GM12878 (cell line): ENCODE measurements at regions not wholly inside any gene's neighbourhood (a gene's known extent, or its start where the extent isn't known, plus 50 kb on each side); places are given as distances from the start of the nearest gene placed in this dataset.

ENCODE experiments used
- BRCA1 ChIP-seq: IDR thresholded peaks from 2 replicates; pipeline ENCODE4 v1.6.1; 2011; ENCODE audit warnings: low read depth, low read length, improper control_type of control experiment
- CTCF ChIP-seq, 3 experiments: IDR thresholded peaks in 2 of 3; conservative IDR thresholded peaks in 1 of 3; 2 replicates each; pipeline ENCODE4 v1.5.1; 2011; ENCODE audit warnings: low read depth in 3 of 3, low read length in 3 of 3, mild to moderate bottlenecking in 3 of 3, control low read depth in 2 of 3, moderate library complexity in 2 of 3, inconsistent platforms in 1 of 3, mixed read lengths in 1 of 3; ENCODE audit not compliant: control insufficient read depth in 2 of 3, insufficient read depth in 1 of 3; ENCODE audit errors: extremely low read depth in 1 of 3
- EZH2 ChIP-seq: IDR thresholded peaks from 2 replicates; pipeline ENCODE4 v1.6.1; 2012; ENCODE audit warnings: low read depth, mild to moderate bottlenecking, control low read depth, inconsistent platforms, low read length, borderline replicate concordance; ENCODE audit not compliant: control insufficient read depth
- IRF4 ChIP-seq: IDR thresholded peaks from 2 replicates; pipeline ENCODE4 v1.6.1; 2011; ENCODE audit warnings: low read depth, low read length
- POLR2A ChIP-seq: IDR thresholded peaks from 2 replicates; pipeline ENCODE4 v1.6.1; 2011; ENCODE audit warnings: low read depth, mild to moderate bottlenecking, low read length
- POLR2AphosphoS2 ChIP-seq: IDR thresholded peaks from 2 replicates; pipeline ENCODE4 v1.6.1; 2011; ENCODE audit warnings: low read depth, mild to moderate bottlenecking, low read length, improper control_type of control experiment, moderate library complexity
- POLR2AphosphoS5 ChIP-seq: IDR thresholded peaks from 2 replicates; pipeline ENCODE4 v1.6.1; 2011; ENCODE audit warnings: mild to moderate bottlenecking, low read length, inconsistent platforms
- ZNF384 ChIP-seq: IDR thresholded peaks from 2 replicates; pipeline ENCODE4 v1.6.1; 2012; ENCODE audit warnings: low read depth, mild to moderate bottlenecking, low read length, improper control_type of control experiment, borderline replicate concordance
- TF ChIP-seq, protein P1 (sequence below): IDR thresholded peaks from 2 replicates; pipeline ENCODE4 v1.6.1; 2012; ENCODE audit warnings: low read depth, low read length, improper control_type of control experiment
- TF ChIP-seq, protein P2 (sequence below): fragments of 450-650 bp; IDR thresholded peaks from 2 replicates; pipeline ENCODE4 v1.6.1; 2017; ENCODE audit warnings: mild to moderate bottlenecking
- TF ChIP-seq, protein P3 (sequence below): IDR thresholded peaks from 2 replicates; pipeline ENCODE4 v1.6.1; 2012; ENCODE audit warnings: mild to moderate bottlenecking, low read depth, low read length

GRCh38 chr17:72307836-72308235 lies 187.0 kb downstream of the SOX9 start:
- TF ChIP-seq CTCF (IDR thresholded peaks at IDR 0.05 in 2 of 3, conservative IDR thresholded peaks at IDR 0.05 in 1 of 3; ENCODE audit: control insufficient read depth in 2 of 3, extremely low read depth in 1 of 3, insufficient read depth in 1 of 3, low read depth in 3 of 3, low read length in 3 of 3) (no peak), POLR2A (no peak), ZNF384 (no peak), POLR2AphosphoS5 (no peak), BRCA1 (no peak), IRF4 (no peak), EZH2 (no peak), POLR2AphosphoS2 (no peak)
- TF ChIP-seq, protein P1, sequence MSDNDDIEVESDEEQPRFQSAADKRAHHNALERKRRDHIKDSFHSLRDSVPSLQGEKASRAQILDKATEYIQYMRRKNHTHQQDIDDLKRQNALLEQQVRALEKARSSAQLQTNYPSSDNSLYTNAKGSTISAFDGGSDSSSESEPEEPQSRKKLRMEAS = no peak
- TF ChIP-seq, protein P2, sequence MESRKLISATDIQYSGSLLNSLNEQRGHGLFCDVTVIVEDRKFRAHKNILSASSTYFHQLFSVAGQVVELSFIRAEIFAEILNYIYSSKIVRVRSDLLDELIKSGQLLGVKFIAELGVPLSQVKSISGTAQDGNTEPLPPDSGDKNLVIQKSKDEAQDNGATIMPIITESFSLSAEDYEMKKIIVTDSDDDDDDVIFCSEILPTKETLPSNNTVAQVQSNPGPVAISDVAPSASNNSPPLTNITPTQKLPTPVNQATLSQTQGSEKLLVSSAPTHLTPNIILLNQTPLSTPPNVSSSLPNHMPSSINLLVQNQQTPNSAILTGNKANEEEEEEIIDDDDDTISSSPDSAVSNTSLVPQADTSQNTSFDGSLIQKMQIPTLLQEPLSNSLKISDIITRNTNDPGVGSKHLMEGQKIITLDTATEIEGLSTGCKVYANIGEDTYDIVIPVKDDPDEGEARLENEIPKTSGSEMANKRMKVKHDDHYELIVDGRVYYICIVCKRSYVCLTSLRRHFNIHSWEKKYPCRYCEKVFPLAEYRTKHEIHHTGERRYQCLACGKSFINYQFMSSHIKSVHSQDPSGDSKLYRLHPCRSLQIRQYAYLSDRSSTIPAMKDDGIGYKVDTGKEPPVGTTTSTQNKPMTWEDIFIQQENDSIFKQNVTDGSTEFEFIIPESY = no peak
- TF ChIP-seq, protein P3, sequence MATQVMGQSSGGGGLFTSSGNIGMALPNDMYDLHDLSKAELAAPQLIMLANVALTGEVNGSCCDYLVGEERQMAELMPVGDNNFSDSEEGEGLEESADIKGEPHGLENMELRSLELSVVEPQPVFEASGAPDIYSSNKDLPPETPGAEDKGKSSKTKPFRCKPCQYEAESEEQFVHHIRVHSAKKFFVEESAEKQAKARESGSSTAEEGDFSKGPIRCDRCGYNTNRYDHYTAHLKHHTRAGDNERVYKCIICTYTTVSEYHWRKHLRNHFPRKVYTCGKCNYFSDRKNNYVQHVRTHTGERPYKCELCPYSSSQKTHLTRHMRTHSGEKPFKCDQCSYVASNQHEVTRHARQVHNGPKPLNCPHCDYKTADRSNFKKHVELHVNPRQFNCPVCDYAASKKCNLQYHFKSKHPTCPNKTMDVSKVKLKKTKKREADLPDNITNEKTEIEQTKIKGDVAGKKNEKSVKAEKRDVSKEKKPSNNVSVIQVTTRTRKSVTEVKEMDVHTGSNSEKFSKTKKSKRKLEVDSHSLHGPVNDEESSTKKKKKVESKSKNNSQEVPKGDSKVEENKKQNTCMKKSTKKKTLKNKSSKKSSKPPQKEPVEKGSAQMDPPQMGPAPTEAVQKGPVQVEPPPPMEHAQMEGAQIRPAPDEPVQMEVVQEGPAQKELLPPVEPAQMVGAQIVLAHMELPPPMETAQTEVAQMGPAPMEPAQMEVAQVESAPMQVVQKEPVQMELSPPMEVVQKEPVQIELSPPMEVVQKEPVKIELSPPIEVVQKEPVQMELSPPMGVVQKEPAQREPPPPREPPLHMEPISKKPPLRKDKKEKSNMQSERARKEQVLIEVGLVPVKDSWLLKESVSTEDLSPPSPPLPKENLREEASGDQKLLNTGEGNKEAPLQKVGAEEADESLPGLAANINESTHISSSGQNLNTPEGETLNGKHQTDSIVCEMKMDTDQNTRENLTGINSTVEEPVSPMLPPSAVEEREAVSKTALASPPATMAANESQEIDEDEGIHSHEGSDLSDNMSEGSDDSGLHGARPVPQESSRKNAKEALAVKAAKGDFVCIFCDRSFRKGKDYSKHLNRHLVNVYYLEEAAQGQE = no peak
